ENCODE measurements at regions not wholly inside any gene's neighbourhood (a gene's known extent, or its start where the extent isn't known, plus 50 kb on each side); places are given as distances from the start of the nearest gene placed in this dataset.
"Not testable (repeated sequence)": the region's sequence is repeated elsewhere in the genome, so short reads cannot be mapped to it uniquely, and the experiment has no call there.

- Histone ChIP-seq H3K27me3 (ENCODE audit: control insufficient read depth, insufficient read depth, low read length) (no peaks in the 10 kb centered on the region), H3K4me3 (ENCODE audit: low read length) (no peak overlapping the region), H3K27ac (ENCODE audit: low read depth, low read length) (no peak overlapping the region), H3K4me1 (ENCODE audit: control insufficient read depth, insufficient read depth, low read length) (no peaks in the 10 kb centered on the region), H3K36me3 (ENCODE audit: control insufficient read depth, insufficient read depth, low read length) (no peaks in the 10 kb centered on the region), H3K9ac (ENCODE audit: low read length) (no peak overlapping the region)
Observed at GRCh38 chr16:60143348-60143705, 1409.2 kb upstream of the GOT2 start.

GRCh38 chr16:60142619-60143347 is 1408.7 kb upstream of the GOT2 start:
- Histone ChIP-seq H3K4me3 (ENCODE audit: low read length) (no peak overlapping the region), H3K36me3 (ENCODE audit: control insufficient read depth, insufficient read depth, low read length) (no peaks in the 10 kb centered on the region), H3K27ac (ENCODE audit: low read depth, low read length) (no peak overlapping the region), H3K4me1 (ENCODE audit: control insufficient read depth, insufficient read depth, low read length) (no peaks in the 10 kb centered on the region), H3K9ac (ENCODE audit: low read length) (no peak overlapping the region), H3K27me3 (ENCODE audit: control insufficient read depth, insufficient read depth, low read length) (no peaks in the 10 kb centered on the region)

- no peaks in the 10 kb centered on the region for H3K4me1 ChIP-seq (ENCODE audit: control insufficient read depth, insufficient read depth, low read length)
- no peak overlapping the region for H3K4me3 ChIP-seq (ENCODE audit: low read length)
- H3K36me3 ChIP-seq (ENCODE audit: control insufficient read depth, insufficient read depth, low read length): no peaks in the 10 kb centered on the region
- H3K27me3 ChIP-seq (ENCODE audit: control insufficient read depth, insufficient read depth, low read length): no peaks in the 10 kb centered on the region
- no peak overlapping the region for H3K9ac ChIP-seq (ENCODE audit: low read length)
- H3K27ac ChIP-seq (ENCODE audit: low read depth, low read length): no peak overlapping the region
Observed at GRCh38 chr16:60137891-60138290, 1403.8 kb upstream of the GOT2 start.

- no peak overlapping the region for H3K4me3 ChIP-seq (ENCODE audit: low read length)
- H3K27me3 ChIP-seq (ENCODE audit: control insufficient read depth, insufficient read depth, low read length): no peaks in the 10 kb centered on the region
Observed at GRCh38 chr16:60127196-60127595, 1393.1 kb upstream of the GOT2 start.

GRCh38 chr16:60126115-60126514 is 1392.0 kb upstream of the GOT2 start:
- not testable (repeated sequence) for H3K4me3 ChIP-seq (ENCODE audit: low read length); H3K36me3 ChIP-seq (ENCODE audit: control insufficient read depth, insufficient read depth, low read length); H3K27me3 ChIP-seq (ENCODE audit: control insufficient read depth, insufficient read depth, low read length); H3K27ac ChIP-seq (ENCODE audit: low read depth, low read length); H3K4me1 ChIP-seq (ENCODE audit: control insufficient read depth, insufficient read depth, low read length); H3K9ac ChIP-seq (ENCODE audit: low read length)

More at GRCh38 chr16:60127196-60127595, 1393.1 kb upstream of the GOT2 start:
- H3K9ac ChIP-seq (ENCODE audit: low read length): no peak overlapping the region
- no peak overlapping the region for H3K27ac ChIP-seq (ENCODE audit: low read depth, low read length)
- no peaks in the 10 kb centered on the region for H3K36me3 ChIP-seq (ENCODE audit: control insufficient read depth, insufficient read depth, low read length)
- H3K4me1 ChIP-seq (ENCODE audit: control insufficient read depth, insufficient read depth, low read length): no peaks in the 10 kb centered on the region

GRCh38 chr16:60123392-60124023 is 1389.4 kb upstream of the GOT2 start:
- Histone ChIP-seq H3K36me3 (ENCODE audit: control insufficient read depth, insufficient read depth, low read length) (no peaks in the 10 kb centered on the region), H3K27ac (ENCODE audit: low read depth, low read length) (no peak overlapping the region), H3K27me3 (ENCODE audit: control insufficient read depth, insufficient read depth, low read length) (no peaks in the 10 kb centered on the region), H3K4me1 (ENCODE audit: control insufficient read depth, insufficient read depth, low read length) (no peaks in the 10 kb centered on the region), H3K9ac (ENCODE audit: low read length) (no peak overlapping the region), H3K4me3 (ENCODE audit: low read length) (no peak overlapping the region)

GRCh38 chr16:60120586-60120985 is 1386.5 kb upstream of the GOT2 start:
- Histone ChIP-seq H3K4me3 (ENCODE audit: low read length) (no peak overlapping the region), H3K4me1 (ENCODE audit: control insufficient read depth, insufficient read depth, low read length) (no peaks in the 10 kb centered on the region), H3K9ac (ENCODE audit: low read length) (no peak overlapping the region), H3K27ac (ENCODE audit: low read depth, low read length) (no peak overlapping the region), H3K36me3 (ENCODE audit: control insufficient read depth, insufficient read depth, low read length) (no peaks in the 10 kb centered on the region), H3K27me3 (ENCODE audit: control insufficient read depth, insufficient read depth, low read length) (no peaks in the 10 kb centered on the region)

- Histone ChIP-seq H3K9ac (ENCODE audit: low read length) (no peak overlapping the region), H3K27ac (ENCODE audit: low read depth, low read length) (no peak overlapping the region), H3K36me3 (ENCODE audit: control insufficient read depth, insufficient read depth, low read length) (no peaks in the 10 kb centered on the region), H3K27me3 (ENCODE audit: control insufficient read depth, insufficient read depth, low read length) (no peaks in the 10 kb centered on the region), H3K4me3 (ENCODE audit: low read length) (no peak overlapping the region), H3K4me1 (ENCODE audit: control insufficient read depth, insufficient read depth, low read length) (no peaks in the 10 kb centered on the region)
Observed at GRCh38 chr16:60110531-60110930, 1376.4 kb upstream of the GOT2 start.

- H3K27ac ChIP-seq (ENCODE audit: low read depth, low read length): no peak overlapping the region
- H3K4me3 ChIP-seq (ENCODE audit: low read length): no peak overlapping the region
- no peak overlapping the region for H3K9ac ChIP-seq (ENCODE audit: low read length)
- H3K4me1 ChIP-seq (ENCODE audit: control insufficient read depth, insufficient read depth, low read length): no peaks in the 10 kb centered on the region
- H3K27me3 ChIP-seq (ENCODE audit: control insufficient read depth, insufficient read depth, low read length): no peaks in the 10 kb centered on the region
- no peaks in the 10 kb centered on the region for H3K36me3 ChIP-seq (ENCODE audit: control insufficient read depth, insufficient read depth, low read length)
Observed at GRCh38 chr16:60107871-60108270, 1373.8 kb upstream of the GOT2 start.

- H3K9ac ChIP-seq (ENCODE audit: low read length): no peak overlapping the region
- H3K4me1 ChIP-seq (ENCODE audit: control insufficient read depth, insufficient read depth, low read length): no peaks in the 10 kb centered on the region
- H3K27me3 ChIP-seq (ENCODE audit: control insufficient read depth, insufficient read depth, low read length): no peaks in the 10 kb centered on the region
- no peak overlapping the region for H3K27ac ChIP-seq (ENCODE audit: low read depth, low read length)
- no peaks in the 10 kb centered on the region for H3K36me3 ChIP-seq (ENCODE audit: control insufficient read depth, insufficient read depth, low read length)
- H3K4me3 ChIP-seq (ENCODE audit: low read length): no peak overlapping the region
Observed at GRCh38 chr16:60107437-60107836, 1373.3 kb upstream of the GOT2 start.

GRCh38 chr16:60100371-60100770 is 1366.3 kb upstream of the GOT2 start:
- Histone ChIP-seq H3K4me1 (ENCODE audit: control insufficient read depth, insufficient read depth, low read length) (no peaks in the 10 kb centered on the region), H3K27me3 (ENCODE audit: control insufficient read depth, insufficient read depth, low read length) (no peaks in the 10 kb centered on the region), H3K9ac (ENCODE audit: low read length) (no peak overlapping the region), H3K36me3 (ENCODE audit: control insufficient read depth, insufficient read depth, low read length) (no peaks in the 10 kb centered on the region), H3K4me3 (ENCODE audit: low read length) (no peak overlapping the region), H3K27ac (ENCODE audit: low read depth, low read length) (no peak overlapping the region)

GRCh38 chr16:60091529-60091928 is 1357.4 kb upstream of the GOT2 start:
- Histone ChIP-seq H3K36me3 (ENCODE audit: control insufficient read depth, insufficient read depth, low read length) (no peaks in the 10 kb centered on the region), H3K27me3 (ENCODE audit: control insufficient read depth, insufficient read depth, low read length) (no peaks in the 10 kb centered on the region), H3K4me1 (ENCODE audit: control insufficient read depth, insufficient read depth, low read length) (no peaks in the 10 kb centered on the region), H3K27ac (ENCODE audit: low read depth, low read length) (no peak overlapping the region), H3K9ac (ENCODE audit: low read length) (no peak overlapping the region), H3K4me3 (ENCODE audit: low read length) (no peak overlapping the region)

GRCh38 chr16:60091071-60091470 is 1357.0 kb upstream of the GOT2 start:
- Histone ChIP-seq H3K27ac (ENCODE audit: low read depth, low read length) (no peak overlapping the region), H3K4me1 (ENCODE audit: control insufficient read depth, insufficient read depth, low read length) (no peaks in the 10 kb centered on the region), H3K27me3 (ENCODE audit: control insufficient read depth, insufficient read depth, low read length) (no peaks in the 10 kb centered on the region), H3K4me3 (ENCODE audit: low read length) (no peak overlapping the region), H3K9ac (ENCODE audit: low read length) (no peak overlapping the region), H3K36me3 (ENCODE audit: control insufficient read depth, insufficient read depth, low read length) (no peaks in the 10 kb centered on the region)

Data from rectal smooth muscle tissue (tissue), 1 donor.